ENCODE measurements at regions not wholly inside any gene's neighbourhood (a gene's known extent, or its start where the extent isn't known, plus 50 kb on each side); places are given as distances from the start of the nearest gene placed in this dataset.

DNA sequence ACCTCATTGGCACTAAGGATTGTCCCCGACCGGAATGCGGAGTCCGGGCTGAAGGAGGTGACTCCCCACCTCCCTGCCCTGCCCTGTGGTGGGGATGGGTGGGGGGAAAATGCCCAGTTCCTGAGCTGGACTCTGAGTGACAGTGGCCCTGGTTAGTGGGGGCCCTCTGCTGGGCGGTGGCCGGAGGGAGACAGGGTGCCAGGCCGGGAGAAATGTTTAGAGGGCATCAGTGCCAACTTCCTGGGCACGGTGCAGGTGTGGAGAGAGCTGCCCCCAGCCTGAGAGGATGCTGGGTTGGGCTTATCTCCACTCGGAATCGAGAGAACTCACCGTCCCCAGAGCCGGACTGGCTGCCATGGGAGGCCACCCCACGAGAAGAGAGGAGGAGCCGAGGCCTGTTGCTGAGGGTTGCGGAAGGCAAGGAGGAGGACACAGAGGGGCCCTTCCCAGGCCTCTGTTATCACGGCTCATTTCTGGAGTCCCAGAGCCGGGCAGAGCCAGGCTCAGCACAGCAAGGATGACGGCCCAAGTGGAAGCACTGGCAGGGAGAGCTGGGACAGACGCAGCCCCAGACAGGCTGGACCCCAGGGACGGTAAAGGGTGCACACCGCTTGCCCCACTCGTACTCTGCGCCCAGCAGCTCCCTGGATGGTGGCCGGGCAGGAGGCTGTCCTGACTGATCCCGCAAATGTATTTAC, 156.7 kb downstream of the KIF26A start:
- TF ChIP-seq TEAD1 (CRISPR knock-in tag; IDR thresholded peaks at IDR 0.05) (no peak), ZNF175 (CRISPR knock-in tag; IDR thresholded peaks at IDR 0.05; ENCODE audit: low read depth) (no peak), STAT6 (CRISPR knock-in tag; IDR thresholded peaks at IDR 0.05) (no peak)

Data from K562 (cell line).